NCI-H774 (cell line): ENCODE measurements at regions not wholly inside any gene's neighbourhood (a gene's known extent, or its start where the extent isn't known, plus 50 kb on each side); places are given as distances from the start of the nearest gene placed in this dataset.

ENCODE experiments used
- DNase-seq: peaks from one replicate; lab custom pipeline; 2025; lab: John Stamatoyannopoulos, UW

DNA sequence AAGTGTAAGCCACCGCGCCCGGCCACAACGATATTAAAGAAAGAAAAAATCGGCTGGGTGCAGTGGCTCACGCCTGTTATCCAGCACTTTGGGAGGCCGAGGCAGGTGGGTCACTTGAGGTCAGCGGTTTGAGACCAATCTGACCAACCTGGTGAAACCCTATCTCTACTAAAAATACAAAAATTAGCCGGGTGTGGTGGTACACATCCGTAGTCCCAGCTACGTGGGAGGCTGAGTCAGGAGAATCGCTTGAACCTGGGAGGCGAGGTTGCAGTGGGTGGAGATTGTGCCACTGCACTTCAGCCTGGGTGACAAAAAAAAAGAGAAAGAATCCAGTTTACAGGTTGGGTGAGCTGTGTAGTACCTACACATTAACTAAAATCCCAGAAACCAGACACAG lies 99.9 kb upstream of the CACNA1A start:
- no peak for DNase-seq

DNA sequence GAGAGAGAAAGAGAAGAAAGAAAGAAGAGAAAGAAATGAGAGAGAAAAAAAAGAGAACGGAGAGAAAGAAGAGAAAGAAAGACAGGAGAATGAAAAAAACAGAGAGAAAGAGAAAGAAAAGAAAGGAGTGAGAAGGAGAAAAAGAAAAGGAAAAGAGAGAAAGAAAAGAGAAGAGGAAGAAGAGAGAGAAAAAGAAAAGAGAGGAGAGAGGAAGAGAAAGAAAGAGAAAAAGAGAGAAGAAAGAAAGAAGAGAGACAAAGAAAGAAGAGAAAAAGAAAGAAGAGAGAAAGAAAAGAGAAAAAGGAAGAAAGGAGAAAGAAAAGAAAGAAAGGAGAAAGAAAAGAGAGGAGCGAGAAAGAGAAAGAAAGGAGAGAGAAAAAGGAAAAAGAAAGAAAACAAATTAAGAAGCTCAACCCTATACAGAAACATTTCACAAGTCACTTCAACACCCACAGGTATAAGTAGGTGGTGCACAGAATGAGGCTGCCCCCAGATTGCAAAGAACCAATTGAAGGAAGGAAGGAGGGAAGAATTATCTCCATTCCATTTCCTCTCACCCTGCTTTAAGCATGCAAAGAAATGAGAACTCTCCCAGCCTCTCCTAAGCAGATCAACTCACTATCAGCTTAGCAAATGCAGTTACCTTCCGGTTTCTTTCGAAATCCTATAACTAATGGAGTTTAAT lies 98.8 kb upstream of the CACNA1A start:
- DNase-seq: no peak

DNA sequence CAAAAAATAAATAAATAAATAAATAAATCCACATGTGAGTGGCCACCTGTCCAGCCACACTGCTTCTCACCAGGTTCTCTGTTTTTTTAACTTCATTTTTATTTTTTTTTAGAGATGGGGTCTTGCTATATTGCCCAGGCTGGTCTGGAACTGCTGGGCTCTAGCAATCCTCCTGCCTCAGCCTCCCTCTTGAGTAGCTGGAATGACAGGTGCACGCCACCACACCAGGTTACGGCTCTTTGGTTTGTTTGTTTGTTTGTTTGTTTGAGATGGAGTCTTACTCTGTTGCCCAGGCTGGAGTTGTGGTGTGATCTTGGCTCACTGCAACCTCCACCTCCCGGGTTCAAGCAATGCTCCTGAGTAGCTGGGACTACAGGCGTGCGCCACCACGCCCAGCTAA lies 94.5 kb upstream of the CACNA1A start:
- DNase-seq: no peak

DNA sequence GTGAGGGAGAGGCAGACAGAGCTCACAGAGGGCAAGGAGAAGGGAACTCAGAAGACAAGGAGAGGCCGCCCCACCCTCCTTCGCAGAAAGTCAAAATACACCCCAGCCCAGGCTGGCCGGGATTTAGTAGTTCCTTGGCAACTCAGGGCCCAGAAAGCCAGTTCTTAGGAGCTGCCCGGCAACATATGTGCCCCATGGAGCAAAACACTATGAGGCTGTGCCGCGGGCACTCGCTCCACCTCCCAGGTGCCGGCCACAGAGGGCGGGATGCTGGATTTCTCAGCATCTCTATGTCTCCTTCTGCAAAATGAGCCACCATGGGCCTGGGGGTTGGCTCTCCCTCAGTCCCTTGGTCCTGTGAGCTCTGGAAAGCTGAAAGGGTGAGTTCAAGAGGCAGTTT lies 93.8 kb upstream of the CACNA1A start:
- no peak for DNase-seq

DNA sequence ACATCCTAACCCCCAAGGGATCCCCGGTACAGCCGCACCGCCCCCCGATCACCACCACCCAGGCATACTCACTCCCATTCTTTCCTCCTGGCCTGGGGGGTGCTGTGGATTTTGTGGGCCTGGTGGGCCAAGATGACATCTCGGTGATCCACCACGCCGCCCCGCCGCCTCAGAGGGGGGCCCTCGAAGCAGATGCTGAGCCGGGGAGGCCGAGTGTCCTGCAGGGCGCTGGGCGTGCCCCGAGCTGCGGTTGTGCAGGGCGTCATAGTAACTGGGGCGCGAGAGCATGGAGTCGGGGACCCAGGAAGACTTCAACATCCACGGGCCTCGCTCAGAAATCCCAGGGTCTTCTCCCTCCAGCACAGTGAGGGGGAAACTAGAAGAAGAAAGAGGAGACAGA lies 93.4 kb upstream of the CACNA1A start:
- DNase-seq: no peak

DNA sequence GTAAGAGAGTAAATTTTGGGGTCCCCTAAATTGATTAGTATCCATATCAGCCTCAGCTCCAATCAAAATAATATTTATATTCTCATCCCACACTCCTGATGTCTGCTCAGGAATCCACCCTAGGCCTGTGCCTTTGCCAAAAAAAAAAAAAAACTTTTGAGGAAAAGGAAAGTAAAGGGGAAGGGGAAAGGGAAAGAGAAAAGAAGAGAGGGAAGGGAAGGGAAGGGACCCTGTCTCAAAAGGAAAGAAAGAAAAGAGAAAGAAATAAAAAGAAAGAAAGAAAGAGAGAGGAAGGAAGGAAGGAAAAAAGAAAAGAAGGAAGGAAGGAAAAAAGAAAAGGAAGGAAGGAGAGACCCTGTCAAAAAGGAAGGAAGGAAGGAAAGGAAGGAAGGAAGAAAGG lies 91.8 kb upstream of the CACNA1A start:
- no peak for DNase-seq

DNA sequence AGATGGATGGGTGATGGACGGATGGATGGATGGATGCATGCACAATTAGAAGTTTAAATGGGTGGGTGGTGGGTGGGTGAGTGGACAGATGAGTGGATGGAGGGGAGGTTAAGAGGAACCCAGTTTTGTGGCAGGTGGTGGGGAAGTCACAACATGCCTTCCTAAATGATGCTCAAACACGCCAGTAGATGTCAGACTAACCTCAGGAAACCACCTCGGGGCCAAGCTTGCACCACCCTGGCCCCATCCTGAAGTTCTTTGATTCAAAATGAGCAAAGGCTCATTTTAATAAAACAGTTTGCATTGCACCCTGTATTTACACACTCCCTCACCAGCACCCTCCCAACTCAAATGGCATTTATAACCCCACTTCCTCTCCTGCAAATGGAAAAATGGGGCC lies 91.4 kb upstream of the CACNA1A start:
- DNase-seq: peak; percentile 75

DNA sequence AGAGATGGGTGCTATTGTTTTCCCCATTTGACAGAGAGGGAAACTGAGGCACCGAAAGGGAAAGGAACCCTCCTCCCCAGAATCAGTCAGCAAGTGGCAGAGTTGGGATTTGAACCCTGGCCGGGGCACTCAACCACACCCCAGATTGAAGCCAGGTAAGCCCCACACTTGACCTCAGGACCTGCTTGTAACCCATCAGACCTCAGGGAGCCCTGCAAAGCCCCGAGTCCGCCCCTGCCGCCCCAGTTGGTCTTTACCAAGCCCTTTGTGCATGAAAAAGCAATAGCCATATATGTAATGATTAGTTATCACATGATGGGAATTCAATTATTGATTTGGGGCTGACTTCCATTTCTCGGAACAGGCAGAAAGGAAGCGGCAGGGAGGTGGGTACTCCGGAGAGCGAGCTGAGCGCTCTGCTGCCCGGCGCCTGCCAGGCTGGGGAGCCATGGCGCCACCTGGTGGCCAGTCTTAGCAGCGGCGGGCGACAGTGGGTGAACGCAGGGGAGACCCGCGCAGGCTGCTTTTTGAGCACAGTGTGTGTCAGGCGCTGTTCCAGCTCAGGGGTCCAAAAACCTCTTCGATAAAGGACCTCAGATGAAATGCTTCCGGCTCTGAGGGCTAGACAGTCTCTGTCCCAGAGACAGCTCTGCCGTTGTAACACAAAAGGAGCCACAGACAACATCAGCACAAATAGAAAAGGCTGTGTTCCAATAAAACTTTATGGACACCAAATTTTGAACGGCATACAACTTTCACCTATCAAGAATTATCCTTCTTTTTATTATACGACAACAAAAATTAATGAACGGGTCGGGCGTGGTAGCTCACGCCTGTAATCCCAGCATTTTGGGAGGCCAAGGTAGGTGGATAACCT lies 82.9 kb upstream of the CACNA1A start:
- DNase-seq: no peak

DNA sequence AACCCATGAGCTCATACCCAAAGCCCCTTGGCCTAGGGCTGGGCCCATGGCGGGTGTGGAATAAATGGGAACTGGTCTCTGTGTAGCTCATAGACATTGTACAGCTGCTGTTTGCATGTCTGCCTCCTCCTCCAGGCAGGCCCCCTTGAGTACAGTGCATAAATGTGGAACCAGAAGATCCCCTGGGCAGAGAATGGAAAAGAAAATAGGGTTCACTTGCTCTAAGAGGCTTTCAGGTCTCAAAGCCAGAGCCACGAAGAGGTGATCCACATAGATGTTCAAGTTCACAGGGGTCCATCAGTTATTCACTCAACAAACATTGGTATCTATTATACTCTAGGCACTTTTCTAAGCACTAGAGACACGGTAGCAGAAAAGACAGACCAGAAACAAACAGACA lies 79.2 kb upstream of the CACNA1A start:
- no peak for DNase-seq

DNA sequence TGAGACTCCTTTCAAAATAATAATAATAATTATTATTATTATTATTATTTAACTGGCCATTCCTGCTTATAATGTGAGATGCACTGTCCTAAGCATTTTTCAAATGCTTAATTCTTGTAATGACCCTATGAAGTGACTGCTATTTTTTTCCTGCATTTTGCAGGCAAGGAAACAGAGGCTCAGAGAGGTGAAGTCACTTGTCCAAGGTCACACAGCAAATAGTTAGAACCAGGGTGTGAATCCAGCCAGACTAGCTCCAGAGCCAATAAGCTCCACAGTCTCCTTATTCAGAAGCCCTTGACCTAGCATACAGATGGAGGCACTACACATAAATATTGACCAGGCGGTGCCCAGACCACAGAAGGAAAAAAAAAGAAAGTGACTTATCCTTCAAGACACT lies 77.5 kb upstream of the CACNA1A start:
- no peak for DNase-seq

DNA sequence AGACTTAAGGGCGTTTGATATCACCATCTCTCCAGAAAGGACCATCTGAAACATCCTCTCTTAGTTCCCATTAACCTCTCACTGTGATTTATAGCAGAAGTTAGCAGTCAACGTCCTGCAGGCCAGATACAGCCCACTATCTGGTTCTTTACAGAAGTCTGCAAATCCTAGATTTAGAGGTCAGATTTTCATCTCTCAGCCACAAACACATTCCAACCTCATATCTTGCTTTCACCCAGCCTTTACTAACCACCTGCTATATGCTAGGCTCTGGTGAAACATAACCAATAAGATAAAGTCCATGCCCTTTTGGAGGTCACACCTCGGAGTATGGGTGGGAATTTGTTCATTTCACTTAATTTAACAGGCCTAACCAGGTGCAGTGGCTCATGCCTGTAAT lies 76.8 kb upstream of the CACNA1A start:
- DNase-seq: no peak

DNA sequence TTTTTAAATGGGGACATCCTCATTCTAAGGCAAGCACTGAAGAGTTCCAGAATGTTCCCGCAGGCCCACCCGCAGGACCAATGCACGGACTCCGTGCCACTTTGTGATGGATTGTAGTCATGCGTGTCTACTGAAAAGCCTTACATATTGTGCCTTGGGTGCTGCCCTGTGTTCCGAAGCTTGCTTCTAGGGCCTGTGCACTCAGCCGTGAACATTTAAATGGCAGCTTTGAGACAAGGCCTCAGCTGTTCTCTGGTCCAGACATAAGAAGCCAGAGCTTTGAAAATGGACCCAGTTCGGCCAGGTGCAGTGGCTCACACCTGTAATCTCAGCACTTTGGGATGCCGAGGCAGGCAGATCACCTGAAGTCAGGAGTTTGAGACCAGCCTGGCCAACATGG lies 75.3 kb upstream of the CACNA1A start:
- DNase-seq: no peak

DNA sequence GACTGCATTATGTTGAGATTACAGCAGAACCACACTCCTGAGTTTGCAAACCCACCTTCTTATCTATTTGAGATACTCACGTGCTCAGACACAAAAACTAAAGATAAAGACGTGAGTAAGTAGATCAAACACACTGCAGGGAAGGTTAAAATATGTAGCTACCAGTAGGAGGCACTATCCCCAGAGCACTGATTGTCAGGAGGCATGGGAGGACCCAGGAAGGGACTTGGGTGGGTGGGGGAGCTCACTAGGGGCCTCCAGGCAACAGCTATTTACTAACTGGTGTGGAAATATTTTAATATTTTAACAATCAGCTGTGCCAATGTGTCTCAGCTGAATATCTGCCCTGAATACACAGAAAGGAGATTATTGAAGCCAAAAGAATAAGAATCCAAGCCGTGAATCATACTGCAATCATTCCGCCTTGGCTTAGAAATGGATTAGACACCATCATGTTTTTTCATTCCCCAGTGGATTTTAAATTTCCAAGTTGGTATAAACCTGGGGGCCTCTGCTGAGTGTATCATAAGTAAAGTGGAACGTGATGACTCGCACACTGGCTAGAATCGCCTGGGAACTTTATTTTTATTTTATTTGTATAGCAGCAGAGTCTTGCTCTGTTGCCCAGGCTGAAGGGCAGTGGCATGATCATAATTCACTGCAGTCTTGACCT lies 73.2 kb upstream of the CACNA1A start:
- DNase-seq: no peak

DNA sequence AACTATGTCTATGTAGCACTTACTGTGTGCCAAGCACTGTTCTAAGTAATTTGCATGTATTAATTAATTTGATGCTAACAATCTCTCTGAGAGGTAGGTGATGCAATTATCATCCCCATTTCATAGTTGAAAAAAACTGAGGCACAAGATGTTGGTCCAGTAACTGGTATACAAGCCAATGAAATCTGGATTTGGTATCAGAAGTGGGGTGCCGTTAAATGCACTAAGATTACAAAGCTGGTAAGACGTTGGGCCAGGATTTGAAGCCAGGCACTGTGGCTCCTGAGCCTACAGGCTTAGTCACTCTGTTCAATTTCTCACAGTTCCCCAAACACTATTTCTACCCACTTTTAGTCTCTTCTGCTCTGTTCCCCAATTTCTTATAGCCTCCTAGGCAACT lies 70.4 kb upstream of the CACNA1A start:
- no peak for DNase-seq

DNA sequence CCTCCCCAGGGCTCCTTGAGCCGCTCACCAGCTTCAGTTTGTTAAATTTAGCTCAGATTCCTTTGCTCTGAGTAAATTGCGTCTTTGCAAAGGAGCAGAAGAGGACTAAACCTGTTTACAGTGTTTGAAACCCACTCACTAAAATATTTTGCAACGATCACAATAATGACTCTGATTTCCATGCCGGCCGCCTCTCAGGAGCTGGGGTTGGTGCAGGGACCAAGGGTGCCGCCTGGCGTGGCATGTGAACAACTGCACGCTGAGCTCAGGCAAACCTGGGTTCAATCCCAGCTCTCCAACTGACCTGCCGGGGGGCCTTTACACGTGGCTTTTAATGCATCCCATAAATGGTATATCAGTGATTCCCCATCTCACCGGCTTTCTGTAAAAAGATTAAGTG lies 68.7 kb upstream of the CACNA1A start:
- DNase-seq: no peak

DNA sequence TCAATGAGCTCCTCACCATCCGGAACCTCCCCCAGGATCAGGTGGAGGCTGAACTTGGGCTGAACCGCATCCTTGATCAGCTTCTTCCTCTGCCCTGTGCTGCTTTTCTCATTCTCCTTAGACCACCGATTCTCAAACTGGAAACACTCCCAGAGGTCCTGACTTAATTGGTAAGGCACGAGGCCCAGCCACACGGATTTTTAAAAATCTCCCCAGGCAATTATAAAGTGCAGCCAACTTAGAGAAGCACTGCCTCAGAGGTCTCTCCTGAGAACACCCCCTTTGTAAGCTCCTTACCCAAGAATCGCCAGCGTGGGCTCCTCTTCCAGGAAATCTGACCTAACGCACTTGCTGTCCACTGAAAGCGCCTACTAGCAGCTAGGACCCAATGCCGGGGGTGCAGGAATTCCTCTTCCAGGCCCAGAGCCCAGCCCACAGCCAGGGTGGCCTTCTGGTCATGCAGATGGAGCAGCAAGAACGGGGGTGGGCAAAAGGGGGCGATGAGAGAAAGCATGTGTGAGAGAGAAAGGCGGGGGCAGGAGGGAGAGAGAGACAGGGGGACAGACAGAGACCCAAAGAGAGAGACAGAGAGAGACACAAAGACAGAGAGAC lies 66.9 kb upstream of the CACNA1A start:
- no peak for DNase-seq

DNA sequence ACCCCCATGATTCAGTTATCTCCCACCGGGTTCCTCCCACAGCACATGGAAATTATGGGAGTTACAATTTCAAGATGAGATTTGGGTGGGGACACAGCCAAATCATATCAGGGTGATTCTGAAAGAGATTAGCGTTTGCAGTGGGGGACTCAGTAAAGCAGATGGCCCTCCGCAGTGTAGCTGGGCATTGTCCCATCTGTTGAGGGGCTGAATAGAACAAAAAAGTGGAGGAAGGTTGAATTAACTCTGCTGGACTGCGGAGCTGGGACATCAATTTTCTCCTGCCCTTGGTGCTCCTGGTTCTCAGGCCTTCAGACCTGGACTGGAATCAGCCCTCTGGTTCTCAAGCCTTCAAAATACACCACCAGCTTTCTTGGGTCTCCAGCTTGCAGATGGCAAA lies 55.2 kb upstream of the CACNA1A start:
- DNase-seq: no peak

DNA sequence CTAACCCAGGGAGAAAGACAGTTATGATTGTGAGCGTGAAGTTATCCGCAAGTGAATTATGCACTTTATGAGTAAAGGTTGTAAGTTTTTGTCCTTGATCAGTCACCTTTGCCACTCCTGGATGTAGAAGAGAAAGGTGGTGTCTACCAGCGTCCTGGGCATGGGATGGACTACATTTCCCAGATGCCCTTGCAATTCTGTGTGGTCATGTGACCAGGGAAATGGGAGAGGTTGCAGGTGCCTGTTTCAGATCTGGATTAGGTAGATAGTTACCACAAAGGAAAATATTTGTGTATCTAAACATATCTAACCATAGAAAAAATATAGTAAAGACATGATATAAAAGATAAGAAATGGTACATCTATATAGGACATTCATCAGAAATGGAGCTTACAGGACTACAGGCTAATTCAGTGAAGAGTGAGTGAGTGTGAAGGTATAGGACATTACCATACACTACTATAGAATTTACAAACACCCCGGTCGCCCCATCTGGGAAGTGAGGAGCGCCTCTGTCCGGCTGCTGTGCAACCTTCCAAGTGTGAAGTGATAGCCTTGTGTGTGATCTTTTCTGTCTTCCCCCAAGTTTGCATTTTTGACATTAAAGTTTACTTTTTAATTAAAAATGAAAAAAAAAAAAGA lies 51.6 kb upstream of the CACNA1A start:
- no peak for DNase-seq

DNA sequence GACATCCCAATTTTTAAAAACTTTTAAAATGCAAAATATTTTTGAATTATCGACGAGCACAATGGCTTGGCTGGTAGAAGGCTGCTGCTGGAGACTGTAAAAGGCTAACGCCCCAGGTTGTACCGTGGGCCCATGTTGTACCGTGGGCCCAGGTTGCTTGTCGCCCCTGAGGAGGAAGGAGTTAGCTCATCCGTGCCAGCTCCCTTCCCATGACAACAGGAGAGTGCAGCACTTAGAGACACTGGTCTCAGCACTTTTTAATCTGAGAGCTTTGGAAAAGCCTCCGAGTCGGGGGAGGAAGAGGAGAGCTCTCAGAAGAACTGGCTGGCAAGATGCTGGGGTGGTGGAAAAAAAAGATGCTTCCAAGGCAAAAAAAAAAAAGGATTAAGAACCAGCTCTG lies 50.3 kb upstream of the CACNA1A start:
- no peak for DNase-seq
